HCT116 (cell line): ENCODE measurements at regions not wholly inside any gene's neighbourhood (a gene's known extent, or its start where the extent isn't known, plus 50 kb on each side); places are given as distances from the start of the nearest gene placed in this dataset.

Source experiments
- ATAC-seq: fragments of 200-7000 bp; cut with Tn5 transposase; 2 replicates; pipeline ENCODE4 v1.9.1; 2020; ENCODE audit warnings: mild to moderate bottlenecking, moderate library complexity
- BruUV-seq: library from RNA; stranded (reverse); fragments of 400-500 nt; replicated peaks from 2 replicates; lab custom pipeline; 2021; lab: Mats Ljungman, UMichigan
- CTCF ChIA-PET: fragments of 300-600 bp; sonication (Branson Sonifier 250); formaldehyde crosslinking; loops from one replicate; lab custom pipeline; 2021; ENCODE audit warnings: antibody characterized with exemption; lab: Charles Lee
- POLR2A ChIA-PET: fragments of 300-600, 350-600 bp; sonication (Branson Sonifier 250); formaldehyde crosslinking; loops from one replicate; lab custom pipeline; 2021; ENCODE audit warnings: antibody characterized with exemption; lab: Charles Lee
- RAD21 ChIA-PET, 2 experiments: fragments of 300-600 bp; sonication (Branson Sonifier 250); formaldehyde crosslinking; loops; one replicate each; lab custom pipeline; 2023; ENCODE audit warnings: low total read pairs in 2 of 2; ENCODE audit not compliant: uncharacterized antibody in 2 of 2, unreplicated experiment in 2 of 2, low non-redundant PET in 1 of 2; lab: Charles Lee
- DNase-seq: peaks from one replicate; pipeline ENCODE4 v3.0.0-alpha.2; 2010; ENCODE audit warnings: low read depth, low spot score
- H2AFZ ChIP-seq: fragments of 200-600 bp; shearing (Covaris generic), sonication (generic); 2 replicates; pipeline ENCODE4 v1.6.1; 2017; ENCODE audit warnings: low read depth, mixed run types, mixed read lengths, antibody characterized with exemption, low read length; ENCODE audit not compliant: poor library complexity, severe bottlenecking
- H3K27ac ChIP-seq: 2 replicates; pipeline ENCODE4 v1.5.1; 2012; ENCODE audit warnings: low read depth, low read length
- H3K27me3 ChIP-seq: fragments of 200-600 bp; sonication (generic); 2 replicates; pipeline ENCODE4 v1.6.1; 2016; ENCODE audit warnings: mixed run types, low read length, mixed read lengths; ENCODE audit not compliant: insufficient read depth
- H3K36me3 ChIP-seq, 2 experiments: fragments of 200-500 bp in 1 of 2; fragments of 200-600 bp in 1 of 2; sonication (Bioruptor generic) in 1 of 2; sonication (generic) in 1 of 2; 2 replicates each; pipeline versions ENCODE4 v1.5.1 to v1.6.1; 2014 to 2016; ENCODE audit warnings: low read length in 2 of 2, inconsistent platforms in 1 of 2, mixed read lengths in 1 of 2, mixed run types in 1 of 2; ENCODE audit not compliant: insufficient read depth in 2 of 2, control insufficient read depth in 1 of 2
- H3K4me1 ChIP-seq, 2 experiments: fragments of 200-600 bp in 1 of 2; sonication (generic) in 1 of 2; 2 replicates each; pipeline versions ENCODE4 v1.5.1 to v1.6.1; 2012 to 2017; ENCODE audit warnings: low read length in 2 of 2, inconsistent platforms in 1 of 2, mild to moderate bottlenecking in 1 of 2, mixed read lengths in 1 of 2, mixed run types in 1 of 2, moderate library complexity in 1 of 2; ENCODE audit not compliant: insufficient read depth in 2 of 2, control insufficient read depth in 1 of 2
- H3K4me2 ChIP-seq: fragments of 200-600 bp; sonication (generic); 2 replicates; pipeline ENCODE4 v1.6.1; 2017; ENCODE audit warnings: mixed run types, low read length, mixed read lengths
- H3K4me3 ChIP-seq, 2 experiments: fragments of 200-600 bp in 1 of 2; sonication (generic) in 1 of 2; replicated peaks in 1 of 2; 2 replicates each; pipeline ENCODE4 v1.5.1; 2011 to 2016; ENCODE audit warnings: low read length in 2 of 2, control low read depth in 1 of 2, low read depth in 1 of 2, mild to moderate bottlenecking in 1 of 2, mixed read lengths in 1 of 2, mixed run types in 1 of 2
- H3K79me2 ChIP-seq: fragments of 200-600 bp; sonication (generic); 2 replicates; pipeline ENCODE4 v1.6.1; 2017; ENCODE audit warnings: mild to moderate bottlenecking, mixed run types, low read length, moderate library complexity, mixed read lengths; ENCODE audit not compliant: insufficient read depth
- H3K9ac ChIP-seq: fragments of 200-600 bp; sonication (generic); 2 replicates; pipeline ENCODE4 v1.6.1; 2016; ENCODE audit warnings: low read length, mixed read lengths
- H3K9me2 ChIP-seq: fragments of 200-600 bp; sonication (generic), shearing (Covaris generic); 2 replicates; pipeline ENCODE4 v1.6.1; 2017; ENCODE audit warnings: mixed run types, mild to moderate bottlenecking, moderate library complexity; ENCODE audit not compliant: insufficient read depth
- H3K9me3 ChIP-seq, 2 experiments: fragments of 200-500 bp in 1 of 2; fragments of 200-600 bp in 1 of 2; sonication (Bioruptor generic) in 1 of 2; sonication (generic) in 1 of 2; 2 replicates each; pipeline ENCODE4 v1.6.1; 2014 to 2017; ENCODE audit warnings: low read length in 2 of 2, mixed read lengths in 2 of 2, inconsistent platforms in 1 of 2, low read depth in 1 of 2, mild to moderate bottlenecking in 1 of 2, mixed run types in 1 of 2, moderate library complexity in 1 of 2; ENCODE audit not compliant: control insufficient read depth in 1 of 2, insufficient read depth in 1 of 2
- H4K20me1 ChIP-seq: fragments of 200-600 bp; sonication (generic), shearing (Covaris generic); 2 replicates; pipeline ENCODE4 v1.6.1; 2017; ENCODE audit warnings: mixed run types, mild to moderate bottlenecking, moderate library complexity; ENCODE audit not compliant: insufficient read depth
- CEBPB ChIP-seq: IDR thresholded peaks from 2 replicates; pipeline ENCODE4 v1.6.1; 2012; ENCODE audit warnings: low read depth
- EGR1 ChIP-seq: IDR thresholded peaks from 2 replicates; pipeline ENCODE4 v1.6.1; 2012; ENCODE audit warnings: low read depth
- ELF1 ChIP-seq: IDR thresholded peaks from 2 replicates; pipeline ENCODE4 v1.6.1; 2012; ENCODE audit warnings: low read depth, borderline replicate concordance
- EZH2phosphoT487 ChIP-seq: fragments of 200-600 bp; IDR thresholded peaks from 2 replicates; pipeline ENCODE4 v1.6.1; 2018; ENCODE audit warnings: antibody characterized with exemption, borderline replicate concordance
- FOSL1 ChIP-seq: IDR thresholded peaks from 2 replicates; pipeline ENCODE4 v1.6.1; 2012; ENCODE audit warnings: low read depth
- JUND ChIP-seq: IDR thresholded peaks from 2 replicates; pipeline ENCODE4 v1.6.1; 2012
- POLR2A ChIP-seq: IDR thresholded peaks from 2 replicates; pipeline ENCODE4 v1.7.0; 2011; ENCODE audit warnings: borderline replicate concordance; ENCODE audit not compliant: insufficient read depth, insufficient read length; ENCODE audit errors: extremely low read depth
- SP1 ChIP-seq: IDR thresholded peaks from 2 replicates; pipeline ENCODE4 v1.6.1; 2012; ENCODE audit warnings: low read depth
- SRF ChIP-seq: IDR thresholded peaks from 2 replicates; pipeline ENCODE4 v1.6.1; 2012; ENCODE audit warnings: low read depth
- intact Hi-C: fragments of 100-400 bp; cut with micrococcal nuclease; formaldehyde crosslinking; loops from 2 replicates; pipeline ENCODE4 v1.10.0; 2022
- TF ChIP-seq, protein P1 (sequence below), 3 experiments: fragments of 200-600 bp in 1 of 3; sonication (generic) in 1 of 3; IDR thresholded peaks in 2 of 3; conservative IDR thresholded peaks in 1 of 3; 2 replicates each; pipeline ENCODE4 v1.5.1; 2012 to 2017; ENCODE audit warnings: low read depth in 2 of 3, low read length in 2 of 3, antibody characterized with exemption in 1 of 3, borderline replicate concordance in 1 of 3, control low read depth in 1 of 3, mild to moderate bottlenecking in 1 of 3, mixed read lengths in 1 of 3, mixed run types in 1 of 3, moderate library complexity in 1 of 3; ENCODE audit not compliant: insufficient read depth in 1 of 3
- TF ChIP-seq, protein P2 (sequence below): IDR thresholded peaks from 2 replicates; pipeline ENCODE4 v1.6.1; 2011; ENCODE audit warnings: mild to moderate bottlenecking, low read length, moderate library complexity; ENCODE audit not compliant: insufficient replicate concordance; ENCODE audit errors: extremely low read depth

- no peaks in the 10 kb centered on the region for H3K79me2 ChIP-seq
- H2AFZ ChIP-seq = no peak overlapping the region
- intact Hi-C loops = no loop called here
- BruUV-seq = no TSS peak
- no peak overlapping the region for H3K9ac ChIP-seq
- H3K4me1 ChIP-seq = peaks cover 4 to 8% of the 10 kb centered on the region in 2 experiments; a peak in 2 of 4 replicates
- no peaks in the 10 kb centered on the region for H4K20me1 ChIP-seq
- no peak for ATAC-seq
- H3K36me3 ChIP-seq = no peaks in the 10 kb centered on the region
- ChIA-PET POLR2A (no interaction called here), CTCF (no interaction called here), RAD21 (no interaction called here)
- H3K27me3 ChIP-seq = no peaks in the 10 kb centered on the region
- H3K27ac ChIP-seq = no peak overlapping the region
- H3K4me3 ChIP-seq = no peak overlapping the region
- no peaks in the 10 kb centered on the region for H3K9me3 ChIP-seq
- TF ChIP-seq, protein P1, sequence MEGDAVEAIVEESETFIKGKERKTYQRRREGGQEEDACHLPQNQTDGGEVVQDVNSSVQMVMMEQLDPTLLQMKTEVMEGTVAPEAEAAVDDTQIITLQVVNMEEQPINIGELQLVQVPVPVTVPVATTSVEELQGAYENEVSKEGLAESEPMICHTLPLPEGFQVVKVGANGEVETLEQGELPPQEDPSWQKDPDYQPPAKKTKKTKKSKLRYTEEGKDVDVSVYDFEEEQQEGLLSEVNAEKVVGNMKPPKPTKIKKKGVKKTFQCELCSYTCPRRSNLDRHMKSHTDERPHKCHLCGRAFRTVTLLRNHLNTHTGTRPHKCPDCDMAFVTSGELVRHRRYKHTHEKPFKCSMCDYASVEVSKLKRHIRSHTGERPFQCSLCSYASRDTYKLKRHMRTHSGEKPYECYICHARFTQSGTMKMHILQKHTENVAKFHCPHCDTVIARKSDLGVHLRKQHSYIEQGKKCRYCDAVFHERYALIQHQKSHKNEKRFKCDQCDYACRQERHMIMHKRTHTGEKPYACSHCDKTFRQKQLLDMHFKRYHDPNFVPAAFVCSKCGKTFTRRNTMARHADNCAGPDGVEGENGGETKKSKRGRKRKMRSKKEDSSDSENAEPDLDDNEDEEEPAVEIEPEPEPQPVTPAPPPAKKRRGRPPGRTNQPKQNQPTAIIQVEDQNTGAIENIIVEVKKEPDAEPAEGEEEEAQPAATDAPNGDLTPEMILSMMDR (IDR thresholded peaks at IDR 0.05 in 2 of 3, conservative IDR thresholded peaks at IDR 0.05 in 1 of 3; ENCODE audit: borderline replicate concordance in 1 of 3, insufficient read depth in 1 of 3, low read depth in 2 of 3, low read length in 2 of 3) = no peak
- no peak for TF ChIP-seq CEBPB
- TF ChIP-seq FOSL1 = no peak
- no peak for TF ChIP-seq EZH2phosphoT487
- TF ChIP-seq SP1 = no peak
- no peak for TF ChIP-seq POLR2A
- TF ChIP-seq JUND = no peak
- no peak for TF ChIP-seq SRF
- TF ChIP-seq, protein P2, sequence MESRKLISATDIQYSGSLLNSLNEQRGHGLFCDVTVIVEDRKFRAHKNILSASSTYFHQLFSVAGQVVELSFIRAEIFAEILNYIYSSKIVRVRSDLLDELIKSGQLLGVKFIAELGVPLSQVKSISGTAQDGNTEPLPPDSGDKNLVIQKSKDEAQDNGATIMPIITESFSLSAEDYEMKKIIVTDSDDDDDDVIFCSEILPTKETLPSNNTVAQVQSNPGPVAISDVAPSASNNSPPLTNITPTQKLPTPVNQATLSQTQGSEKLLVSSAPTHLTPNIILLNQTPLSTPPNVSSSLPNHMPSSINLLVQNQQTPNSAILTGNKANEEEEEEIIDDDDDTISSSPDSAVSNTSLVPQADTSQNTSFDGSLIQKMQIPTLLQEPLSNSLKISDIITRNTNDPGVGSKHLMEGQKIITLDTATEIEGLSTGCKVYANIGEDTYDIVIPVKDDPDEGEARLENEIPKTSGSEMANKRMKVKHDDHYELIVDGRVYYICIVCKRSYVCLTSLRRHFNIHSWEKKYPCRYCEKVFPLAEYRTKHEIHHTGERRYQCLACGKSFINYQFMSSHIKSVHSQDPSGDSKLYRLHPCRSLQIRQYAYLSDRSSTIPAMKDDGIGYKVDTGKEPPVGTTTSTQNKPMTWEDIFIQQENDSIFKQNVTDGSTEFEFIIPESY = no peak
- TF ChIP-seq EGR1 = no peak
- no peak for TF ChIP-seq ELF1
- H3K4me2 ChIP-seq = no peak overlapping the region
- DNase-seq = no peak
- H3K9me2 ChIP-seq = no peaks in the 10 kb centered on the region
Measured at GRCh38 chr21:39079617-39080016, 103.6 kb downstream of the PSMG1 start.
